LoVo (cell line): ENCODE measurements at regions not wholly inside any gene's neighbourhood (a gene's known extent, or its start where the extent isn't known, plus 50 kb on each side); places are given as distances from the start of the nearest gene placed in this dataset.
"Not testable (repeated sequence)": the region's sequence is repeated elsewhere in the genome, so short reads cannot be mapped to it uniquely, and the experiment has no call there.

Experiments used
- DNase-seq: peaks from one replicate; pipeline ENCODE4 v3.0.0-alpha.2; 2016; ENCODE audit warnings: low spot score

DNA sequence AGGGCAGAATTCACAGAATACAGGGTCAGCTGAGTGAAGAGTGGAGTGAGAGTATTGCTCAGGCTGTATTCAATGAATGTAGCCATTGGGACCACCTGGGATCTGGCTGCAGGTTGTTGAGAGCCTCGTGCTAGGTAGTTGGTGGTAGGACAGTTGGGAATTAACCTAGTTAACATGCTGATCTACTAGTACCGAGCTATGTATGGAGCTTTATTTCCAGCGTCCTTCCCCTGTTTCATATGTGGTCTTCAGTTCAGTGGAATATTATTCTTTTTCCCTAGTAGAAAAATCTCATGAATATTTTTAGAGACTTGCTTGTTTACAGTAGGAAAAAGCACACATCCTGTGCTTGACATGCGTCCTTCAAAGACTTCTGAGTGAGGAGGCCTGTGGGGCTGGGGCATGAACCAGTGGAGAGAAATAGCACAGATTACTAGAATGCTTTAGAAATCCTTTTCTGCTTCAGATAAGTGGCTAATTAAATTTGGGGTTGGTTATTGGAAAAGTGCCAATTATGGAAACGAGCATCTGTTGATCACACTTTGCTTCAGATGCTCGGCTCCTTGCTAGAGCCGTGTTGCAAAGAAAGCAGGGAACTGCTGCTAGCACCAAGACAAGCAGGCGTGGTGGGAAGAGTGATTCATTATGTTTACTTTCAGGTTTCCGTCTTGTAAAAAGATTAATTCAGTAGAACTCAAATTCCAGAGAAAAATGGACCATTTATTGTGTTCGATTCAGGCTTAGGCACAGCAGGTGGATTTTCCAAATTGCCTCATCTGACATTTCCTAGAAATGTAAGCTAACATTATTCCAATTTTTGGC, 53.6 kb downstream of the ARF6 start:
- DNase-seq: peak; percentile 85

DNA sequence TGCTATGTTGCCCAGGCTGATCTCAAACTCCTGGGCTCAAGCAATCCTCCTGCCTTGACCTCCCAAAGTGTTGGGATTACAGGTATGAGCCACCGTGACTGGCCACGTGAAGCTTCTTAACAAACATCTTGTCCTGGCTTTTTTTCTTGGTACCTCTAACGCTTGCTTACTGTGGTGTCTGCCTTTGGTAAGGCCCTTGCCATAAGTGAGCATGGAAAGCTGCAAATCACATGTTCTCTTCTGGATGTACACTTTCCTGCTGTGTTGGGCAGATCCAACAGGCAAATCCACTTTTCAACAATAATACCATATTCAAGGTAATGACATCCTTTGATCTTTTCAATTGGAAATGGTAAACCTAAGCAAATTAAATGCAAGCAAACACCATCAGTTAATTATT, 54.6 kb downstream of the ARF6 start:
- DNase-seq: no peak

DNA sequence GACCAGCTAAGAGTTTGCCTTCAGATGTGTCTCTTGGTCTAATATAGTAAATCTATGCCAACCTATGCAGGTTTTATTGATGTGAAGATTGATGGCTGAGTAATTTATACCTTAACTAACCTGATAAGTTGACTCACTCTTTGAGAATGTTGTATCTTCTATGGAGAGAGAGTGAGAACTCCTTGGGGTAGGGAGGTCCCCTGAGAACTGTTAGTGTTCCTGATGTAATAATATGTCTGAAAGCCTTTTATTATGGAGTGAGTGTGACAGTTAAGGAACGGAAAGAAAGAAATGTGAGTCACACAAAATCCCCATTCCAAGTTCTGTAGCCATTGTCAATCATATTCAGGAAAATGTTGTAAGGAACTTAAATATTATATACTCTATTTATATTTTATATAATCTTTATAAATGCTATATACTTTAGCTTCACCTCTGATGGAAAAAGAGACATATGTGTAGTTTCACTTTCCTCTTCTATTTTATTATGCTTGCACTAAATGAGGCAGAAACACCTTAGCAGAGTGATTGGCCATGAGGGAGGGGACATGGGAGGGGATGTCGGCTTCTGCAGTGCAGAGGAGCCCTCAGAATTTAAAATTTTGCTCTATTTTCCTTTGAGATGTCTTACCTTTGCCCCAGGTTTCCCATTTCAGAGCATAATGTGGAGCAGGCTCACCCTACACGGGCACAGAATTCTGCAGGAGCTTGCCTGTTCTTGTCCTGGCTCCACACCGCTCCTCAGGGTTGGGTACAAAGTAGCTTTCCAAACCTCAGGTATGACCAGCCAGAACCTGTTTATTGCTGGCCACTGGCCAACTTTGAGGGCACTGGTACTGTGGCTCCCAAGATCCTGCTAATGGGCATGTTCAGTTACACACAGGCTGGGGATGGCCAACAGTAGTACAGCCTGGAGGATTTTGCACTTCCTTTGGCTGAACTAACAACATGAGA, 57.7 kb downstream of the ARF6 start:
- peak; percentile 91 for DNase-seq

DNA sequence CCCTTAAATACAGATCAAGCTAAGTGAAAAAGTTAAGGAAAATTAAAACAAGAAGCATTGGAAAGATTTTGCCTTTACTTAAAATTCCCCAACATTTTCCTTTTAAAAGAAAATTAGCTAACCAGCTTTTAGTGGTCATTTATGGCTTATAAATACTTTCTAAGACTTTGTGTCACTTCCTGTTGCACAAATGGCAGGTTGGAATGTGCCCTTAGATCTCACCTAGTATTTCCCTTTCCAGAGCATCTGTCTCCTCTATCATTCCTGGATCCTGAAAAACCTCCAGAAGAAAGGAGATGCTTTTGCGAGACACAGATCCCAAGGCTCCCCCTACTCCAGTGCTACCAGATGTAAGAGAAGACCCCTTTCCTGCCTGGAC, 58.3 kb downstream of the ARF6 start:
- no peak for DNase-seq

DNA sequence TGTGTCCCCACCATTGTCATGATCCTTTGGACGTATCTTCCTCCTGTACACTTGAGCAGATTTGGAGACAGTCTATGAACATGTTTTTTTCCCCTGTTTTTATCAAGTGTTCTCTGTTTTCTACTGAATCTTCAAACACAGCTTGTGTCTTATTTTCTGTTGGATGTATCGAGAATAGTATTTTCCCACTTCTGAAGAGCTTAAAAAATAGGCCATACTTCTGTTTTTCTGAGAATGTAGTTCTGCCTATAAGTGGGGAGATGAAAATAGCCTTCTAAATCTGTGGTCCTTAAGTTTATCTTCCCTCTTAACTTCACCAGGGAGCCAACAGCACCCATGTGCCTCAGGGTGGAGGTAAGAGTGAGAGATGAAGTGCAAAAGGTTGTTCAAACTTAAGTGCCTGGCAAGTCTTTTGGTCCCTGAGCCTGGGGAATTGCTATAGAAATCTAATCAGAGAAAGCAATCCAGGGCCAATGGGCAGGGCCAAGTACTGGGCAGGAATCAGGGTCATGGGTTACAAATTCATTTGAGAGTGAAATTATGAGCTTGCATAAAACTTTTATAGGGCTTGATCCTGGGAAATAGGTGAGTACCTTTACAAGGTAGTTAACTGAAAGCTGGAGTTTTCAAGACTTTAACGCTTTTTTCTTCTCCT, 58.9 kb downstream of the ARF6 start:
- peak; percentile 74 for DNase-seq

DNA sequence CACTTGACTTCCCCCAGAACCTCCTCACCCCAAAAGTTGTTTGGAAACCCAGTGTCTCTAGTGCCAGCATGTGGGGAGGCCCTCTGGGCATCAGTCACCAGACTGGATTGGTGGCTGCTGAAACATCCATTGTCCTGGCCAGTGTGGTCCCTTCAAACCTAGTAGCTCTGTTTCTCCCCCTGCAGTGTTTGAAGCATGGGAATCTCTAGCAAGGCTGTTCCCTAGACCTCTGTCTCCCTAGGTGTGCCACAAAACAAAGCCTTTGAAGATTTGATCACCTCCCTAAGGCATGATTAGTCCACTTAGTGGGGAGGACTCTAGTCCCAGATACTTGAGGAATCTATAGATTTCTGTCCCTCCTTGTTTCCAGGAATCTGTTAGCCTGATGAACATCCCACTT, 60.3 kb downstream of the ARF6 start:
- DNase-seq: no peak

DNA sequence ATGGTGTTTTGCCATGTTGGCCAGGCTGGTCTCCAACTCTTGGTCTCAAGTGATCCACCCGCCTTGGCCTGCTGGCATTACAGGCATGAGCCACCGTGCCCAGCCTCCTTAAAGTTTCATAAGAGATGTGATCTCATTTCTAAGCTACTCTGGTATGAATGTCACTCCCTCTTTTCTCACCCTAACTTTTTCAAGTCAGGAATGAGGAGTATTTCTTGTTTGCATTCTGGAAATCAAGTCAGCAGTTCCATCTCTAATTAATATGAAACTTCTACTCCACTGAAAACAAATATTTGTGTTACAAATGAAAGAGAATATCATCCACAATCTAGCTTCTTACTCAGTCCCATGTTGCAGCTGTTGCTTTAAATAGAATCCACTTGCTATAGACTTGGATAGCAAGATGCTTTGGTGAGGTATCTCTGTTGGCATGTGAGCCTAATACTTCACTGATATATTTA, 61.3 kb downstream of the ARF6 start:
- DNase-seq: no peak

DNA sequence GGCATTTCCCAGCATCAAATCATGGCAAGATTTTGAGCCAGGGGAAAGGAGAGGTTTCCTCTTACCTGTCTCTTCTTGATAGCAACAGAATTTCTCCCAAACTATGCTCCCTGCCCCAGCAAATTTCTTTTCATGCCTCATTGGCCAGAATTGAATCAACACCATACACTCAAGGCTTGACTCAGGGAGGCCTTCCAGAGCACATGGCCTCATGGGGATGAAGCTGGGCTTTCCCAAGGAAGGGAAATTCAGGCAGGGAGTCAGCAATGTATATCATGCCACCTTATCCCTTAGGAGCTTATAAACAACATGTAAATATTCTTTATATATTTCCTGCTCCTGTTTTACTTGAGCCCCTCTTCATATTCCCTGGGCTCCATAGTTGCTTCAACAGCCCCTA, 62.1 kb downstream of the ARF6 start:
- no peak for DNase-seq

DNA sequence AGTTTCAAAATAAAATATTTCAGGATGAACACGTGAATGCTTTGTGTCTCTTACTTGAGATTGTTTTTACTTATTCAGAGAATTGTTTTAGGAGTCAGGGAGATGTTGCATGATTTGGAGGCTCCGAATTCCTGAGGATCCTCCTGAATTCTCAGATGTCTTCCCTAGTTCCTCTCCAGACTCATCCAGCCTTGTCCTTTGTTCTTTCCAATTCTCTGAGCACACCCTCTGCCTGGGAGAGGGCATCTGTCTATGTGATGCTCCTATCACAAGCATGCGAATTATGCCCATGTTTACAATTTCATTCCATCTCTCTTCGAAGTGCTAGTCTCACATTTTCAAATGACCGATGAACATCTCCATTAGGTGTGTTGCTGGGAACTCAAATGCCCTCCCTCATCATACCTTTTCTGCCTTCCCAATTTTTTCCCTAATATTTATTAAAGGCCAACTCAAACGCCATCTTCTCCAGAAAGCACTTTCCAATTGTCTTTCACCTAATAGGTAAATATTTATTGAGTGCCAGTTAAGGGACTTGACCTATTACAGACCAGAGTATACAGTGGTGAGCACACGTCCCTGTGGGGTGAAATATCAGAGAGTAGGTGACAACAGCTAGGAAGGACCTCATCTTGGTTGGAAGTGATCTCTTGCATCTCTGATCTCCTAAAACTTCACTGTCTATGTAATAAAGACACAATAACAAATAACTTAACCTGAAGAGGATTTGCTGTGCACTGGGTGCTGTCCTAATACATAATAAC, 64.4 kb downstream of the ARF6 start:
- DNase-seq: no peak

DNA sequence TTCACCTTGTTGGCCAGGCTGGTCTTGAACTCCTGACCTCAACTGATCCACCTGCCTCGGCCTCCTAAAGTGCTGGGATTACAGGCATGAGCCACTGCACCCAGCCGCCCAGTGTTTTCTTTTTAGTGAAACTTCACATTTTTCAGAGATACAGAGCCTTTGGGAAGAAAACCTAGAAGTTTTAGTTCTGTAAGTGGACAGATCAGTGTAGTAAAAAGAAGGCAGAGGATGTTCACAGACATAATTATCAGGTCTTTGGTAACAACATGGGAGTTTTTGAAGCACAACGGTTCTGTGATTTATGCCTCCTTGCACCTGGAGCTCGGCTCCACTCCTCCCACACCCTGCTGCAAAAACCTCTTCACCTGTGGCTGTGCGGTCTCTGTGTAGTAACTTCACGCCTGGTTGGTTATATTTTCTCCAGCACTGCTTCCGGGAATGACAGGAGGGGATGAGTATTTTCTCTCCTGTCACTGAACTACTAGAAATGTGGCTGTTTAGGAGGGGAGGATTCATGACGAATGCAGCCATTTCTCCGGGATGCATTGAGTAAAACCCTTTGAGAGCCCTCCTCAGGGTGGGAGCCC, 67.0 kb downstream of the ARF6 start:
- DNase-seq: no peak

DNA sequence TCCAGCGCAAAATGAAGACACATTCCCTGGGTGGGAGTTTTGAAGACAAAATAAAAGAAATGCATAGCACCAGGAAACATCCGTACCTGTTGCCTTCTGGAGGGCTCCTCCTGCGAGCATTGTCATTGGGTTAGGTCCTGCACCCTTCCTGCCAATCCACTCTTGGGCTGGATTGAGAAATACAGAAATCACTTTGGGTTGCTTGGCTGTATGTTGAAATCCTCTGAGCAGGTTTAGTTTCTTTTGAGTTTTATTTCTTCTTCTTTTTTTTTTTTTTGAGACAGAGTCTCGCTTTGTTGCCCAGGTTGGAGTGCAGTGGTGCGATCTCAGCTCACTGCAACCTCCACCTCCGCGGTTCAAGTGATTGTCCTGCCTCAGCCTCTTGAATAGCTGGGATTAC, 67.6 kb downstream of the ARF6 start:
- DNase-seq: no peak

DNA sequence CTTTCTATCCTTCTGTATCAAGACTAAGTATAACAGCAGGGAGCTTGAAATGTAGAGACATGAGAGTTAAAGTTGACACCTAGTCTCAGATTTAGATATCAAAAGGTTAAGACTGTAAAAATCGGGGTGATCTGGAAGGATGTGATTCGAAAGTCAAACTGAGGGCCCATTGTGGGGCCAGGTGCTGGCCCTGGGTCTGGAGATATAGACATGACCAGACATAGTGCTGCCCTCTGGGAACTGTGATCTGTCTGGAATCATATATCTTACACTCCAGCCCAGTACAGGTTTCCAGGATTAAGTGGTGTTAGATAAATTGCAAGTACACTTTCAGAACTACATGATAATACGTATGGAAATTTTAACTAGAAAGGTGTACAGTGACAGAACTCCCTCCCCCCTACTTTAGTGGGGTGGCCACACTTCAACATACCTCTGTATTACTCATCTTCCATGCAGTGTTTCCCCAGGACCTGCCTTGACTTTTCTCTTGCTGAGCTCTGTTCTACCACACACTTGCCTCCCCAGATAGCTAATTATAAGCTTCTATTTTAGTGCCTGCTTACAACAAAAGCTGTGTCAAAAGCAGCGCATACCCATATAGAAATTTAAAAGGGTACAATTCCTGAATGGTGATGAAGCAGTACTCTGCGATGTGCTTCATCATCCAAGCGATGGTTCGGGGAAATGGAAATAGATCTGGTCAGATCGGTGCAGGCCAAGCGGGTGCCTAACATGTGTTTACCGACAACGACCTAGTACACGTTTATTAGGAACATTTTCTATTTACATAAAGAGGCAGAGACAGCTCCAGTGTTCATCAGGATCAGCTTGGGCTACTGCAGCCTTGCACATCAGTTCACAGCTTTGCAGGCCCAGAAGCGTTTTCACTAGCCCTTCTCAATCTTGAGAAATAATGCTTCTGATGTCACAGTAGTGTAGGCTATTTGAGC, 68.7 kb downstream of the ARF6 start:
- DNase-seq: no peak

DNA sequence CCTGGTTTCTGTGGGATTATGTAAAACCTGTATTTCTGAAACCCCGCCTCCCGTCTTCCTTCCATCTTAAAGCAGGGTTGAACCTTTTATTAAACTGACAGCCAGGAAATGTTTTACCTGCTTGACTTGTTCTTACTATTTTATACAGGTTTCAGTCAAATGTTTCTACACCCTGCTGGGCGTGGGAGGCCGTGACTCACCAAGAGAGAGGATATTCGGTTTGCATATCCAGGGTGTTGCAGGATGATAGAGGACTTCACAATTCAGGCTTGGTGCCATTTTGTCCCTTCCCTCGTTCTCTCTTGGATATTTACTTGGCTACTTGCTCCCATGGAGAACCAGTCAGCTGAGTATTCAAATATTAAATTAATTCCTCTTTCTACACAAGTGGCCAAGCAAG, 69.7 kb downstream of the ARF6 start:
- peak; percentile 79 for DNase-seq

DNA sequence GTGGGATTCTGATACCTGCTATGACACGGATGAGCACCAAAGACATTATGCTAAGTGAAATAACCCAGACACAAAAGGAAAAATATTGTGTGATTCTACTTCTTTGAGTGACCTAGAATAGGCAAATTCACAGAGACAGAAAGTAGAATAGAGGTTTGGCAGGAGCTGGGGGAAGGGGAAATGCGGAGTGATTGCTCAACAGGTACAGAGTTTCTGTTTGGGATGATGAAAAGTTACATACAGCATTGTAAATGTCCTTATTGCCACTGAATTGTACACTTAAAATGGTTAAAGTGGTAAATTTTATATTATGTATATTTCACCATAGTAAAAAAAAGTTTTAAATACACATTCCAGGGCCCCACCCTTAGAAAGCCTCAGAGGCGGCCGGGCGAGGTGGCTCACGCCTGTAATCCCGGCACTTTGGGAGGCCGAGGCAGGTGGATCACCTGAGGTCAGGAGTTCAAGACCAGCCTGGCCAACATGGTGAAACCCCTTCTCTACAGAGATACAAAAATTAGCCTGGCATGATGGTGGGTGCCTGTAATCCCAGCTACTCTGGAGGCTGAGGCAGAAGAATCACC, 72.3 kb downstream of the ARF6 start:
- DNase-seq: not testable (repeated sequence)

DNA sequence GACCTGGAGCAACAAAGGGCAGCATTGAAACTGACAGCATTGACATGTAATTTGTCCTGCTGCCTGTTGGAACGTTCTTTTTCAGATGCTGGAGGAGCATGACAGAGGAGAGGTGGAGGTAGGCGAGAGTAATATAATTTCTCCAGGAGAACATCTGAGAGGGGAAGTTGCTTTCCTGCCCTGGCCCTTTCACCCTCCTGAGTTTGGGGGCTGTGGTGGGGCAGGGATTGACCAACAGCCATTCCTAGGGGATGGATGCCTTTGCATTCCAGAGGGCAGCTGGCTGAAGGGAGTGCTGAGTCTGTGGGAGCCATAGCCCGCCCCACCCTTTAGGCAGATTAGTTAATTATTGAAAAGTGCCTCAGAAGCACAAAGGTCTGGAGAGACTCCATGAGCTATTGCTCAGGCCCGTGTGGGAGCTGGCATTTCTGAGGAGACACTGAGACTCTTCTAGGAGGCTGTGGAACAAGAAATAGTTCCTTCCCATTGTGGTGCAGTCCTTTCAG, 73.5 kb downstream of the ARF6 start:
- peak; percentile 86 for DNase-seq

DNA sequence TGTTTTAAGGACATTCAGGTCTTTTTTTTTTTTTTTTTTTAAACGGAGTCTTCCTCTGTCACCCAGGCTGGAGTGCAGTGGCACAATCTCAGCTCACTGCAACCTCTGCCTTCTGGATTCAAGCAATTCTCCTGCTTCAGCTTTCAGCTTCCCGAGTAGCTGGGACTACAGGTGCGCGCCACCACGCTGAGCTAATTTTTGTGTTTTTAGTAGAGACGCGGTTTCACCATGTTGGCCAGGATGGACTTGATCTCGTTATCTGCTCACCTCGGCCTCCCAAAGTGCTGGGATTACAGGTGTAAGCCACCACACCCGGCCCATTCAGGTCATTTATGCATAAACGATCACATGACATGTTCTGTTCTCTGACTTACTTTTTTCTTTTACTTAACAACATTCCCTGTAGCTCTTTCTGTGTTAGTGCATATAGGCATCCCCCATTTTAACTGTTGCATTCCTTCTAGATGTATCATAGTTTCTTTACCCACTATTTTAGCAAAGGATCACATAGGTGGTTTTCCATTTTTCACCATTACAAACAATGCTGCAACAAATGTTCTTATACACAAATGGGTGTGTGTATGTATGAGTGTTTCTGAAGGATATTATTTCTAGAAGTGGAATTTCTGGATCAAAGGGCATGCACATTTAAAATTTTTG, 74.2 kb downstream of the ARF6 start:
- no peak for DNase-seq

DNA sequence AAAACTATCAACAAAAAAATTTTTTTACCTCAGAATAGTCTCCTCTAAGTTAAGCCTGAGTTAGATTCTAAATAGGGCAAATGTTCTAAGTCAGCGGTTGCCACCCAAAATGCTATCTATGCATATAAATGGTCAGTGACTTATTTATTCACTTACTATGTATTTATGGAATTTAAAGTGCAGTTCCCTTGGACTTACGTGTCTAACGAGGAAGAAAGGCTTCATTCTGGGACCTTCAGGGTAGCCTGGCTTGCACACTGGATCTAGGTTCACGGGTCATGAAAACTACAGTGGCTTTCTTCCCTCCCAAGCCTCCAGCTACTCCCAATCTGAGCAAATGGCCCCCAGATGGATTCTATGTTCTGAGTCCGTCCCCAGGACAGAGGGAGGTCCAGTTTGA, 77.1 kb downstream of the ARF6 start:
- DNase-seq: no peak

DNA sequence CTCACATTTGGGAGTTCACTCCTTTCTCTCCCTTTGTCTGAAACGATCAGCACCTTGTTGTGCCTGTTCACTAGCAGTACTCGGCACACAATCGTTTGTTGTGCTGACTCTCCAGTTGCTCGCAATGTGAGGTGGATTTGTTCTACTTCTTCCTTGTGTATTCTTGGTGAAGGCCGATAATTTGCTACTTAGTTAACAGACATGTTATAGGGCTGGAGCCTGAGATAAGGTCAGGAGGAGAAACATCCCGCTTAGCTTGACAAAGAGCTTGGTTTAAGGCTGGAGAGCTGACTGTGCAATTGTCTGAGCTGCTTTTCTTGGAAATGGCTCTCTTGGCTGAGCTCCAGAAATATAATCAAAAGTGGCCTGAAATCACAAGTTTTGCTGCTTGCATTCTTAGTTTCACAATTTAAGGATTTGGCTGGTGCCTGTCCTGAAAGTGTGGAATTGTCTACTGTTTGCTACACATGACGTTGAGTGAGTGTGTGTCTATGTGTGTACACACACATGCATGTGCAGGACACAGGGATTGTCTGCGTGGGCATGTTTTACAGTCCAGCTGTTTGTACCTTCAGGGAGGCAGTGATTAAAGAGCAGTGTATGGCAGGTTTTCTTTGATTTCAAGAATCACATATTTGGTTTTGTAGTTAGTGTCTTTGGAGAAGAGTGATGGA, 77.7 kb downstream of the ARF6 start:
- DNase-seq: no peak
